DMS53 treated with DMSO at 0.1 percent for 48 hours (cell line): ENCODE measurements at regions not wholly inside any gene's neighbourhood (a gene's known extent, or its start where the extent isn't known, plus 50 kb on each side); places are given as distances from the start of the nearest gene placed in this dataset.
A peak's percentile ranks its signal among the peaks of the same experiment; 100 is the strongest.
"Not testable (repeated sequence)": the region's sequence is repeated elsewhere in the genome, so short reads cannot be mapped to it uniquely, and the experiment has no call there.

ENCODE experiments used
- DNase-seq: peaks from one replicate; lab custom pipeline; 2025; ENCODE audit not compliant: unreplicated experiment; lab: John Stamatoyannopoulos, UW

GRCh38 chr1:22196041-22196440 is 53.1 kb upstream of the WNT4 start:
- DNase-seq, result no peak

DNA sequence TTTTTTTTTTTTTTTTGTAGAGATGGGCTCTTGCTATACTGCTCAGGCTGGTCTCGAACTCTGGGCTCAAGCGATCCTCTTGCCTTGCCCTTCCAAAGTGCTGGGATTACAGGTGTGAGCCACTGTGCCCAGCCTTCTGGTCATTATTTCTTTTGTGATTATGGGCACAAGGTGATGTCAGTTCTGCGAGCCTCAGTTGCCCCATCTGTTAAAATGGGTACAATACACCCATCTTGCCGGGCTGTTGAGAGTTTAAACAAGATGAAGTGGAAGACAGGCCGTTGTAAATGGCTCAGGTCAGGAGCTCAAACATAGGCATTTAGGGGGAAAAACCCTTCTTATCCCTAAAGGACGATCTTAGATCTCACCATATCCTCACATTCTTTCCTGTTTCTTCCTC is 53.7 kb upstream of the WNT4 start:
- no peak for DNase-seq

GRCh38 chr1:22197644-22198043 is 54.7 kb upstream of the WNT4 start:
- DNase-seq, result no peak

DNA sequence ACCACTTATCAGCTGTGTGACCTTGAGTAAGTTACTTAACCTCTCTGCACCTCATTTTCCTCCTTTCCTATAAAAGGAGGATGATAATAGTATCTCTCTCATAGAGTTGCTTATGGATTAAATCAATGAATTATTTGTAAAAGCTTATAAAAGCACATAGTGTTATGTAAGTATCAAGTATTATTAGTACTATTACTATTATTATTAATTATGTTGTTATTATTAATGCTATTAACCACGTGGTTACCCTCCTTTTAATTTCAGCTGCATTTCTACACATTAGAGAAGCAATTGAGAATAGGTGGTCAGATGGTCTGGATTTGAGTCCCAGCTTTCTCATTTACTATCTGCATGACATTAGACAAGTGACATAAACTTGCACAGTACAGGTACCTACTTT is 58.1 kb upstream of the WNT4 start:
- no peak for DNase-seq

- no peak for DNase-seq
Measured at GRCh38 chr1:22203335-22203734, 60.4 kb upstream of the WNT4 start.

DNA sequence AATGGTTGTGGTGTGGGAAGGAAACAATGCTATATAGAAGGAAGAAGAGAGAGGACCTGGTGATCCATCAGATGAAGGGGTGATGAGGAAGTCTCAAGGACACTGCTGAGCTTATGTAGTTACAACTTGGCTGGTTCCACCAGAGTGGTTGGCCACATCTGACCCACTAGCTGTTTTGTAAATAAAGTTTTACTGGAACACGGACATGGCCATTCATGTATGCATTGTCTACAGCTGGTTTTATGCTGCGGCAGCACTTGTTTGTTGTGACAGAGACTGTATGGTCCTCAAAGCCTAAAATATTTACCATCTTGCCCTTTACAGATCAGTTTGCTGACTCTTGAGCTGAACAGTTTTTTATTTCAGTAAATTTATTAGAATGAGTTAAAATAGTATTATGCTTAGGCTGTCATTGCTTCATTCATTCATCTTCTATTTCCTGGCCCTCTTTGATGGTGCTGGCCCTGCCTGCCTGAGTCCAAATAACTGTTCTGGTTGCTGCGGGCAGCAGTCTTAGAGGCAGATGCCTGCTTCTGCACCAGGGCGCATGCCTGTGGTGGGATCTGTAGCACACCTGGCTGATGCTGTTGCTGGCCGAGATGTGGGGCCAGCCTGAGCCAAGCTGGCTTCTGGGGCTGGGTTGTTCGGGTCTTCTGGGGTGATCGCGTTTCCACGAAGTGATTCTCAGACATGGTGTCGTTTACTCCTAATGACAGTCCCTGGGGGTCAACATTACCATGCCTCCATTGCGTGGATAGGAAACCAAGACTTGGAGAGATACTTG is 61.4 kb upstream of the WNT4 start:
- DNase-seq, result no peak

DNA sequence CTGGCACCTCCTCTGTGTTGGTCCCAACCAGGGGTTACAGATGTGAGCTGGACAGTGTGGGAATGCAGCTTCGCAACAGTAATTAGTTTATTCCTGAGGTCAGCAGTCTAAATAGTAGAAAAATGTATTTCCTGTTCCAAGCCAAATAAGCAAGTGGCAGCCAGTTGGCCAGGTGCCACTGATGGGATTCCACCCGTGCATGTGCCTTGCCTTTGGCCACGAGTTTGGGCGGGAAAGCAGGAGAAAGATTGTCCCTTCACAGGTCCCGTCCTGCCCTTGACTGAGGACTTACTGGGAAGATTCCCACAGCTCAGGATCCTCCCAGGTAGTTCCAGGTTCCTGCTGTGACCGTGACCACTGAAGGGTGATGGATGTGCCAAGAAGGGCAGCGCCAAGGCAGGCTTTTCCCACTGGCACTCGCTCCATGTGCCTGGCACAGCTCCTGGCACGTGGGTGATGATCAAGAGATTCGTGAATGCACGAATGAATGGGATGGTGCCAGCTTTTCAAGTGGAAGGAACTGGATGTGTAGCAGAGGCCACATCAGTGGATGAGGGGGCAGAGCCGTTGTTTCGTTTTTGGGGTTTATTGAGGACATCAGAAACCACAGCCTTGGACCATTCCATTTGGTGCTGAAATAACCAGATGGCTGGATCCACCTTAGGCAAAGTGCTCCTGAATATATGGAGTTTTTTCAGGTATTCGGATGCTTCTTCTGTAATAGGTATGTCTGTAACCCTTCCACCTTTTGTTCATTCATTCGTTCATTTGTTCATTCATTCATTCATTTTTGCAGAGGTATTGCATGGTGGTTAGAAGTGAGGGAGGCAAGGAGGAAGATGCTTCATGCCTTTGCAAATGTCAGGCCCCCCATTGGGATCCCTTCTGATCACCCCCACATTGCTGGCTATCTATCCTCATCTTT is 62.4 kb upstream of the WNT4 start:
- no peak for DNase-seq

DNA sequence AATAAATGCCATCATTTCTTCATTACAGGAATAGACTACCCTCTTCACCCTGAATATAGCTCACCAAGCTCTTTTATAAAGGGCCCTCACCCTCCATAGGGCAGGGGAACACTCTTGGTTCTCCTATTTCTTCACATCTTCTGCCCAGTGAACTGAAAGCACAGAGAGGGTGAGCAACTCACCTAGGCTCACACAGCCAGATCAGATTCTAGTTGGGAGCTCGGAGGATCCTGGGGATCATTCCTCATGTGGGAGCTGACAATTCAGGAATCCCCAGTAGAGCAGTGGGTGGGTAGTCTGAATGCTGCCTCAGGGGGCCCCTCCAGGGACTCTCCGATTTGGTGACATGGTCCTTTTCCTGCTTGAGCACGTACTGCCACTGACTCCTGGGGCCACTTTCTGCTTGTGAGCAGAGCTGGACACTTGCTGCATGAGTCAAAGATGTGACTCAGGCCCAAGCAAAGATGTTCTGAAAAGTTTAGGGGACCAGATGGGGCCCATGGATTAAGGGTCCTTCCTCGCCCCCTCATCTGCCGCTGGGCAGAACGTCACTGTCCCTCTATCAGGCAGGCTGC is 63.7 kb upstream of the WNT4 start:
- no peak for DNase-seq

DNA sequence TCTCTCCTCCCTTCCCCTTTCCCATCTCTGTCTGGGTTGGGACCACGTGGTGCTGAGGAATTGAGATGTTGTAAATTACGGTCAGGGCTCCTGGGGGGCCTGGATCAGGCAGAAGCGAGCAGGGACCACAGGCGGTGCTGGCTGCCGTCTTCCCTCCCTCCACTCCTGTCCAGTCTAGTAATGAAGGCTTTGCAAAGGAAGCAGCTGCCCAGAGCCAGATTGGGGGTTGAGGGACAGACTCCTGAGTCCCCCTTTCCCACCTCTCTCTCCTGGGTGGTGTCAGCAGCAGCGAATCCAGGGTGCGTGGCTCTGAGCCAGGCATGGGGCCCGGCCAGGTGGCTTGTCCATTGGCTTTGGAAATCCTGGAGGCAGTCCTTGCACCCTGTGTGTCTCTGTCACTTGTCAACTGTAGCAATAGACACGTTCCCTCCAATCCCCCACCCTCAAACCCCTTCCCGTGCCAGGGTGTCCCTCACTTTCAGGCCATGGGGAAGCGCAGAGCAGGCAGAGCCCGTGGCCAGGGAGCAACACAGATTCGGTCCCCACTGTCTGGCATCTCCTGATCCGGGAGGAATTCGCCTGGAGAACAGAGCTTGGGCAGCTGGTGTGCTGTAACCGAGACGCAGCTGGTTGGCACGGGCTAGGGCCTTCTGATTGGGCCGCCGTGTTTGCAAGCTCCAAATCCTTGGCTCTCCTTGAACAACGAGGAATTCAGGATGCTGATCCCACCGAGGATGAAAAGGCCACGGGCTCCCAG is 64.8 kb upstream of the WNT4 start:
- no peak for DNase-seq

- DNase-seq, result no peak
Measured at GRCh38 chr1:22208268-22208972, 65.5 kb upstream of the WNT4 start.

DNA sequence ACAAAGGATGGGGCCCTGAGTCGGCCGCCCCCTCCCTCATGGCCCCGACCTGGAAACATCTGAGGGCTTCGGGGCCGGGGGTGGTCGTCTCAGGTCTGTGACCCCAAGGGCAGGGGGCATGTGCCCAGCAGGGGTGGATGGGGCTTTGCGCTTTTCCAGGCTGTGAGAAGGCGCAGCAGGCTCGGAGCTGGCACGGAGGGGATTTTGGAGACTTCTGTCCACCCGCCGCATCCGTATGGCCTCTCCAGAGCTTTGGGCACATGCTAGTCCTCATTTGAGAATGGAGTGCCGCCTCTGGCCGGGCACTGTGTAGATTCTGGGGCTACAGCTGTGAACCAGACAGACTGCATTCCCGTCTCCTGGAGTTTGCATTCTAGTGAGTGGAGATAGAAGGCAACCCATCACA is 66.1 kb upstream of the WNT4 start:
- no peak for DNase-seq

DNA sequence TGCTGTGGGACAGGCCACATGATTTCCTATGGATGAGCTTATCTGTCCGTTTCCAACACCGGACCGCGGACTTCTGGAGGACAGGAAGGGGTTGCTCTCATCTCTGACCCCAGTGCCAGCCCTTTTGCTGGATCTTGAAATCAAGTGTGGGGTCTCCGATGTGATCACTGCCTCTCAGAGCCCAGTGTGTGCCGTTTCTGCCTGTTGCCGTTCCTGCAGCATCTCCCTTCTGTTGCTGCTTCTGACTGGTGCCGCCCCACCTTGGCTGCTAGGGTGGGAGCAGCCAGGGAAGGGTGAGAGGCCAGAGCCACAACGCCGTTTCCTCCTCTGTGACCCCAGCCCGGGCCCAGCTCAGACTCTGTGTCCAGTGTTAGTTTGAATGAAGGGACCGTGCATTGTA is 67.3 kb upstream of the WNT4 start:
- DNase-seq, result no peak

DNA sequence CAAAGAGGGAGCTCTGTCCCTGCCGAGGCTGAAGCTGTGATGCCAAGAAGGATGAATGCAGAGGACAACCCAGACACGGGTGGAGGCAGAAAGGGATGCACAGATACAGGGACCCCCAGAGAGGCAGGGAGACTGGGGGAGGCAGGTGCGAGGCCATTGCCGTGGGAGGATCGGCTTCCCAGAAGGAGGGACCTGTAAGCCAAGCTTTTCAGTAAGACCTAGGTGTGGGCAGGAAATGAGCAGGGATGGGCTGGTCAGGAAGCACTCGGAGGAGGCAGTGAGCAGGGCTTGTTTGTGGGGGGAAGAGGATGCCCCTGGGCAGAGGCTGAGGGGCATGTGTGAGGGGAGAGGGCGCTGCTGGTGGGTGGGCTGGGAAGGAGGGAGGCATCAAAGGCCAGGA is 67.7 kb upstream of the WNT4 start:
- no peak for DNase-seq

GRCh38 chr1:22211459-22211858 is 68.6 kb upstream of the WNT4 start:
- not testable (repeated sequence) for DNase-seq

DNA sequence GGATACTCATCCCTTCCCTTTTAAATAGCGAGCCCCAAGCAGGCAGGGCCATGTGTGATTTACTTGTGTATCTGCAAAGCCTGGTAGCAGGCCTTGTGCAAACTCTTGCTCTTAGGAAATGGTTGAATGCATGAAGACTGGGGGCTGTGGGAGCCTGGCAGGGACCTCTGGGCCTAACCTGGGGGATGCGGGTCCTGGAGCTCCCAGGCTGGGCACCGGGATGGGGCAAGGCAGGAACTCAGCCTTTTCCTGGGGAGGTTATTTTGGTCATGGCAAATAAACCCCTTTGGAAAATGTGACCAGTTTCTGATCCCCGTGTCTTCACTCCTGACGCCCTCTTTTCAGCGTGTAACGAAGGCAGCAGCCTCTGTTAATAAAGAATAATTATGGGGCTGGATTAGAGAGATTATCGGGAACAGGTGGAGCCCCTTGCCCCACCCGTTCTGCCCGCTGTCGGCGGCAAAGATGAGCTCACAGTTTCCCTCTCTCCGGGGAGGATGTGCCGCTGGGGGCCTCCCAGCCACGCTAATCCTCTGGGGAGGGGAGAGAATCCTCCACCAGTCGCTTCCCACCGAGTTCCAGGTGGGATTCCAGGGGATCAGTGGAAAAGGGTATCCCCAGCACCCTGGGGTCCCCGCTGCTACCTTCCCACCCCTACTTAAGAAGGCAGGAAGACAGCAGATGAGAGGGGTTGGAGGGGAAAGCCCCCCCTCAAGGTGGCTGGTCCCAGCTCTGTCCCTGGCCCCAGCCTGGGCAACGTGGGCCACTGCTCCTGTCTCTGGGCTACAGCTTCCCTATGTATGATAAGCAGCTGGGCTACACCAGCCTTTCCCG is 69.7 kb upstream of the WNT4 start:
- no peak for DNase-seq

GRCh38 chr1:22216210-22216883 is 73.5 kb upstream of the WNT4 start:
- peak; percentile 34 for DNase-seq

DNA sequence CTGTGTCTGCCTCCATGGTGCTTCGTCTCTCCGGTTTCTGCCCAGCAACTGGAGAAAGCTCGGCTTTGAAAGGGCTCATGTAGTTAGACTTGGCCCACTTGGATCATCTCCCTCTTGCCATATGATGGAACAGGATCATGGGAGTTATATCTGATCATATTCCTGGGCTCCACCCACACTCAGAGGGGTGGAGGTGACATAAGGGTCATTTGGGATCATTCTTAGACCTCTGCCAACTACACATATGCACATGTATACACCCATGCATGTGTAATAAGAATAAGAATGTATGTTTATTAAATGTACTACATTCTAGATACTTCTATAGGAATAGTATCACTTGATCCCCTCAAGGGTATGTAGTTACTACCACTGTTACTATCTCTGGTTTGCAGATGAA is 74.1 kb upstream of the WNT4 start:
- no peak for DNase-seq

GRCh38 chr1:22217811-22218460 is 75.0 kb upstream of the WNT4 start:
- DNase-seq, result no peak
